GM21447 (cell line): ENCODE measurements at regions not wholly inside any gene's neighbourhood (a gene's known extent, or its start where the extent isn't known, plus 50 kb on each side); places are given as distances from the start of the nearest gene placed in this dataset.

Source experiments
- ATAC-seq: cut with Tn5 transposase; IDR thresholded peaks from one replicate; pipeline ENCODE4 v1.9.1; 2021; ENCODE audit not compliant: unreplicated experiment

DNA sequence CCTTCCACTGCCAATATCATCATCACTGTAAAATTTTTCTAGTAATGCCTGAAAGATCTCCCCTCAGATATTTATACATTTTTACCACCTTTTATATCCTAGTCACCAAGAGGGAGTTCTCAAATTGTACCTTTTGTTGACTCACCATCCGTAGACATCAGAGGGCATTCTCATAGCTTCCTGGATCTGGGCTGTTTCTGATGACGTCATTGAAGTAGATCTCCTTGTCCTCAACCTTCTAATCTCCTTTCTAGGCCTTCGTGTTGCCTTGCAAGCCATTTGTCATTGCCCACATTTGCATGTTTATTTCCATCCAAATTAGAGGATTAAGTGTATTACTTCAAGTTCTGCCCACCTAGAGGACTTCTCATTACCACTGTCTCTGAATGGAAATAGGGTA, 193.4 kb upstream of the NRXN1 start:
- ATAC-seq: no peak

DNA sequence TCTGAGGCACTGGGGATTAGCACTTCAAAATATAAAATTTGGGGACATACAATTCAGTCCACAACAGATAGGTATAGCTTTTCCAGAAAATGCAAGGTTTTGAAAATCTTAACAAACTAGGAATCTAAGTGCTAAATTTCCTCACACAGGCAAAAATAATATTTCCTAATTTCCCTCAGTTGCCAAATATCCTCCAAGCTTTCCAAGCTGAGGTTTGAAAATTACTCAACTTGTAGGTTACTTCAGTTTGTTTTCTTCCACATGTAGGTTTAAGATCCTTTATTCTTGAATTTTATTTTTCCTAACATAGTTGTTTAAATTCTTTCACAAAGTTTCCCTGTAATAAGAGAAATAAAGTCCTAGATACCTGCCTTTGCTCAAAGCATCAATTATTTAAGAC, 192.9 kb upstream of the NRXN1 start:
- ATAC-seq: no peak

DNA sequence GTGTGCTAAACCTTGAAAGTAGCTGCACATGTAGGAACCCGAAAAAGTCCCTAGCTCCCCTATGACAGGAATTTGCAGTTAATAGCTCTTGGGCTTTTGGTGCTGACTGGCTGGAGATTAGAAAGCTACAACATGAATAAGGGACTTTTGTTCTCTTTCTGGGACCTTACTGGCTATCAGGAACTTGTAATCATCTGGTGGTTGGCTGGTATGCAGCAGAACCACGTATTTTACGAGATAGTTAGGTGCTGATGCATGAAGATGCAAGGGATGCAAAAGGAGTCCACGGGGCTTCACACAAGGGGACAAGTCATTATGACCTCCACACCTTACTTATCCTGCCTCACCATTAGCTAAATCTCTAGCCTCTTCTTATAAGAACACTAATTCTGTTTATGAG, 190.2 kb upstream of the NRXN1 start:
- no peak for ATAC-seq

DNA sequence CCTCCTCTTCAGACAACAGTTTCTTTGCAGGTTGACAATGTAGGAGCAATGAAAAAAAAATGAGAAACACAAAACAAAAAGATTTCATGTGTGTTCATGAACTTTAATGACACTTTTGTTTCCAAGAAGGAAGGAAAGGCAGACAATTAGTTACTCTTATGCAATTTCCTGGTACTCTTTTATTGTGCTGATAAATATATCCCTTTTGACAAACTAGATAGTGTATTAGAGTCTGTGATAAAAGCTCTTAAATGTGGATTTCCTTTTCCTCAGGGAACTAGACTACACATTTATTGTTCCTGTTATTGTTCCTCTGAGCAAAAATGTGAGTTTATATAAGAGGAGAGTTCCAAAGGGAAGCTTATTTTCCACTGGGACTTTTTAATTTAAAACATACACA, 188.7 kb upstream of the NRXN1 start:
- no peak for ATAC-seq

DNA sequence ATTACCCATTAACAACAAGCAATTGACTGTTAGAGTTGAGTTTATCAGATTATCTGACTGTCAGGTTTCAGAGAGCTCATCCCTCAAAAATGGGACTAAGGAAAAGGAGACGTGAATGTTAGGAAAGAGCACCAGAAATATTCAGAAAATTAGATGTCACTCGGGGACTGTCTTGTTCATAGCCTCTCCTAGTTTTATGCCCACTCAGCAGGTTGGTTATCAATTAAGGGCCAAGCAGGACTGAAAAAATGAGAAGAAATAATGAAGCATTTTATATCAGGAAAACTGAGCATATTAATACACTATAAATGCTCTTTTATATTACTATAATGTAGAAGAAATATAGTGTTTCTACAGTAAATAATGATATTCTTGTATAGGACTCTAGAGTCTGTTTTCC, 188.1 kb upstream of the NRXN1 start:
- ATAC-seq: no peak

DNA sequence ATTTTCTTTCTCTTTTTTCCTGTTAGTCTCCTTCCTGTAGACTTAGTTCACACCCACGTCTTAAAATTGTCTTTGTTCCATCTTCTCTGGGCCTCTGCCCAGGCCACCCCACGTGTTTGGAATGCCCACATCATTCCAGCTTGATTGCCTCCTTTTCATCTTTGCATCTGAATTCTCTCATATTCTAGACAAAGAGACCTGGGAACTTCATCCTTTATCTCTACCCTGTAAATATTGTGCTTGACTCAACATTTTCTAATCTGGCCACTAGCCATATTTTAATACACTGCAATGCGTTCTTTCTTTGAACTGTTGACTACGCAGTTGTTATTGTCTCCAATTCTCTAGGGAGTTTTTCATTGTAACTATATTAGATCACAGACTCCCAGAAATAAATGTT, 187.5 kb upstream of the NRXN1 start:
- no peak for ATAC-seq

DNA sequence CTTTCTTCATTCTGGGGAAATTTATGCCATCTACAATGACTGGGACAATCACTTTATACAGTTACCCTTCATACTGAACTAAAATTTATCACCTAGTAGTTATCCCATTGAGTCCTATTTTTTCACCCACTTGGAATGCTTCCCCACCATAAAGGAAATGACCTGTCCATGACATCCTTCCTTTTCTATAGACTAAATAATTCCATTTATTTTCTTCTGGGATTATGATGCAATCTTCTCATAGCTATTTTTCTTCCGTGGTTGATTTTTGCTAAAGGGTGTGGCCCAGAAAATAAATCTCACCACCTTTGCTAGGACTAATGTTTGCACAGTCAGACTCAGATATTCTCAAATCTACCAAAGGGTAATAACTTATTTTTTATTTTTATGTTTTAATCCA, 186.1 kb upstream of the NRXN1 start:
- no peak for ATAC-seq

DNA sequence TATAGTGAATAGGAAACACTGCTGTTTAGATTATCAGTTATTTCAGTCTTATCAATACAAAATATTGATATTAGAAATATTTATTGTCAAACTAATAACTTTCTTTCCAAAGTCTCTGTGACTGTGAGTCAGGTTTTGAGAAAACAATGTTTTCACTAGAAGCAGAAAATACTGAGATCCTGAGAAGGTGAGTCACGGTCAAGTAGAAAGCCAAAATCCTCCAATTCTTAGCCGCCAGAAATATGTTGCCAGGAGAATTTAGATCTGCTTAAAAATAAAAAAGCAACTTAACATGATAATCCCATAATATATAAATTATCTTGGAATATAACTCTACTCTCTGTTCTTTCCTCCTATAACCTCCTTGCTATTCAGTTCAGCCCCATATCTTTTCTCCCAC, 181.9 kb upstream of the NRXN1 start:
- no peak for ATAC-seq

DNA sequence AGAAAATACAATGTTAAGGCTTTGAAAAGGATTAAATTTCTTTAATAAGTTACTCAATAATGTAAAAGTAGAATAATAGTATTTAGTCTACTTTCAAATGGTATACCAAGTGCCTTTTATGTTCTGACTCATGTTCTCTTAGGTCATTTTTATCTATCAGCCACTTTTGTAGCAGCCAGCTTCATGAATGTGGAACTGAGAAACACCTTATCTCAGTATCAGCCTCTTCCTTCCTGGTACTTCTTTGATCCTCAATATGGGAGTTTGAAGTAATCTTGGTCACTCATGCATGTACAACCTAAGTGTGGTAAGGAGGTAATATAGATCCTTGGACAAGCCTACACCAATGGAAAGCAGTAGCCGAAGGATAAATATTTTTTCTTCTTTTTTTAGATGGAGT, 180.4 kb upstream of the NRXN1 start:
- no peak for ATAC-seq

DNA sequence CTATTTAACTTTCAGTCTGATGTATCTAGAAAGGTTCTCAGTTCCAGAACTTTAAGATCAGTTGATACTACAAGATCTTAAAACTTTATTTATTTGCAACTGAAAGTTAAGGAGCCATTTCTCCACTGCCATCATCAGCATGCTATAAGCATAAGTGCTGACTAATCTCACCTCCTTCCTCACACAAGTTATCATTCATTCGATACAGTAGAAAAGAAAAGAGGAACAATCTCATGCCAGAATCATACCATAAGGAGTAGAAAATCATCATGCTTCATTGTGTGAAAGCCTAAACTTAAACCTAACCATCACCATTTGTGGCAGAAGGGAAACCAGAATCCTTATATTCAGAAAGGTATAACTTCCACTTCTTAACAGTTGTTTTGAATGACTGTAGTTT, 176.6 kb upstream of the NRXN1 start:
- no peak for ATAC-seq

DNA sequence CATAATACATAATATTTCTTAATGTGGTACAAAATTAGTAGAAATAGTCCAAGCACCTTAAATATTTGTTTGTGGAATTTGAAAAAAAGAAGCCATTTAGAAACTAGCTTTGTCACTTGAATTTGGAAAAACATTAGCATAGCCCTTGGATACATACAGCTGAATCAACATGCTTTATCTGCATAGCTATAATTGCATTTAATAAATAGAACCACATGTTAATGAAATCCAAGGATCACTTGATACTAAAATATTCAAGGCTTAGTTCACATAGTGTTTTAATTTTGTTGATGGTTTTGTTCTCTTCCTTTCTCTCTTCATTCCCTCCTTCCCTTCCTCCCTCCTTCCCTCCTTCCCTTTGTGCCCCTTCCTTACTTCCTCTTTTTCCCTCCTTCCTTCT, 169.4 kb upstream of the NRXN1 start:
- no peak for ATAC-seq

DNA sequence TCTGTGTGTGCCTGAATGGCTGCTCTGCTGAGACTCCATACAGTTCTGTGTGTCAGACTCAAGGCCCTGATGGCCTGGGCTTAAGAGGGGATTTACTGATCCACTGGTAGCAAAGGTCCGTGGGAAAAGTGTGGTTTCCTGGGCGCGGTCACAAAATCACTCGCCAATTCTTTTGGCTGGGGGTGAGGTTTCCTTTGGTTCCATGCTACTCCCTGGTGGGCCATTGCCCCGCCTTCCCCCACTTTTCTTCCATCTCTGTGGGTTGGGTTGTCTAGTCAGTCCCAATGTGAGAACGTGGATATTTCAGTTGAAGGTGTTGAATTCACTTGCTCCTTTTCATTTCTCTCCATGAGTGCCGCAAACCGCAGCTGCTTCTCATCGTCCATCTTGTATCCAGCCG, 162.7 kb upstream of the NRXN1 start:
- no peak for ATAC-seq

DNA sequence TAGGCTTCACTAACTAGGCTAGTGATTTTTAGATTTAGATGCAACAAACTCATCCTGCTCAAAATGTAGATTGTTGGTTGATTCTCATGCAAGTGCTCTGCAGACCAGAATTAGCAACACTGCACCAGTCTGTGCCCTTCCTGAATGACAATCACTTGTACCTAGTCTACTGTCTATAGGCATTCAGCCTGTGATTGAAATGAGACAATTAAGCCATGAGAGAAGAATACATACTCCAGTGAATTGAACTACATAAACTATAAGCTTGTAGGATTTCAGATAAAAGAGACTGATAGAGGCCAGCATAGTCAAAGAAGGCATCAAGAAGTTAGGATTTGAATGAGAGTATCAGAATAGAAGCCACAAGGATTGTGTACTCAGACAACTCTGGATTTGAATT, 138.3 kb upstream of the NRXN1 start:
- ATAC-seq: no peak

DNA sequence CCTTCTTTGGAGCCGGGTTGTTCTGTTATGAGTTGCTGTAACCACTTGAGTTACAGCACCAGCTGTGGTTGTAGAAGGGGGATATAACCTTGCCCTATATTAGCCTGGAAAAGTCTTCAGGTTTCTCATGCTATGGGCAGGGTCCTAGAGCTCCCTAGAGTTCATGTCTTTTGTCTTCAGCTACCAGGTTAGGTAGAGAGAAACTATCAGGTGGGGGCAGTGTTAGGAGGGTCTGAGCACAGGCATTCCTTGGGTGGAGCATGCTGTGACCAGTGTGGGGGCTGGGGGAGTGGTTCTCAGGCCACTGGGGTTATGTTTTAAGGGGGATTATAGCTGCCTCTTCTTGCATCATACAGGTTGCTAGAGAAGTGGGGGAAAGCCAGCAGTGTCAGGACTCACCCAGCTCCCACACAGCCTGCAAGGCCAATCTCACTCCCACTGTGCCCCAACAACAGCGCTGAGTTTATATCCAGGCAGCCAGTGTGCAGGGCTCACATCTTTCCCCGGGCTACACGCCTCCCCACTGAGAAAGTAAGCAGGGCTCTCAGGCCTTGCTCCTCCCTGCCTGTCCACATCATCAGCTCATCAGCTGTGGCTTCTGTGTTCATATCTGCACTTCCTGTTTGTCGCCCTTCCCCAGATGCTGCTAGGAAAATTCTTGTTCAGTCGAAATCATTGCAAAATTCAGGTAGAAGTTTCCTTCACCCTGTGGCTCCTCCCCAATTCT, 133.8 kb upstream of the NRXN1 start:
- no peak for ATAC-seq

DNA sequence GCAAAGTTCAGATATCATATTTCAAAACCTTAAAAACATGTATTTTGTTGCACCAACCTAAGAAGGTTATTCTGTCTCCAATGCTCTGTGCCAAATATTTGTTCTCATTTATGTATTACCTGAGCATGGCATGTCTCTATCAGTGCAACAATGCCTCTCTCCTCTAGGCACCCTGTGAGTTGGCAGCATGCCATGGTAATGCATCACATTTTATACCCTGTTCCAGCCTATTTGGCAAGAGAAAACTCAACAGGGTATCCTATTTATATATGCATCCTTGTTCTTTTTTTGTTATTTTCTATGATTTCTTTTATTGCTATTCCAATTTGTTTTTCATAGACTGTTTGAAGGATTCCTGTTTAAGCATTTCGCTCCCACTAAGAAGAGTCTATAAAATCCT, 126.3 kb upstream of the NRXN1 start:
- no peak for ATAC-seq

DNA sequence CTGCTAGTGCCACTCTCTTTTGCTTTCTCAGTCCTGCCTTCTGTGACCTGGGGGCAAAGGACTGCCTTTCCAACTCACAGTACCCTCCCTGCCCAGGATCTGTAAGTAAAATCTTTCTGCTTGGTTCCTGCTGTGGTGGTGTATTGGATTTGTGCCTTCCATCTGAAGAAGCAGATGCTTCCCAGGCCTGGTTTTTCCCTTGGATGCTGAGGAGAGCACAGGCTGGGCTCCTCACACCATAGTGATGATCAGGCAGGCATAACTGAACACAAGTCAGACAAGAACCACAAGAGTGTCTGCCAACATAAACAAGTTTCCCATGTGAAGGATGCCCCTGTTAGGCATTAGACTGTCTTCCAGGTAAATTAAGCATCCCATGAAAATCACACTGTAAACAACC, 121.3 kb upstream of the NRXN1 start:
- no peak for ATAC-seq

DNA sequence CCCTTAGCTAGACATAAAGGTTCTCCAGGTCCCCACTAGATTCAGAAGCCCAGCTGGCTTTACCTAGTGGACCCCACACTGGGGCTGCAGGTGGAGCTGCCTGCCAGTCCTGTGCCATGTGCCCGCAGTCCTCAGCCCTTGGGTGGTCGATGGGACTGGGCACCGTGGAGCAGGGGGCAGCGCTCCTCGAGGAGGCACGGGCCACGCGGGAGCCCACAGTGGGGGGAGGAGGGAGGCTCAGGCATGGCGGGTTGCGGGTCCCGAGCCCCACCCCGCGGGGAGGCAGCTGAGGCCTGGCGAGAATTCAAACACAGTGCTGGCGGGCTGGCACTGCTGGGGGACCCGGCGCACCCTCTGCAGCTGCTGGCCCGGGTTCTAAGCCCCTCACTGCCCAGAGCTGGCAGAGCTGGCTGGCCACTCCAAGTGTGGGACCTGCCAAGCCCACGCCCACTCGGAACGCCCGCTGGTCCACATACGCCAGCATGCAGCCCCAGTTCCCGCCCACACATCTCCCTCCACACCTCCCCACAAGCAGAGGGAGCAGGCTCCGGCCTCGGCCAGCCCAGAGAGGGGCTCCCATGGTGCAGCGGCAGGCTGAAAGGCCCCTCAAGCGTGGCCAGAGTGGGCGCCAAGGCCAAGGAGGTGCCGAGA, 119.7 kb upstream of the NRXN1 start:
- ATAC-seq: no peak

DNA sequence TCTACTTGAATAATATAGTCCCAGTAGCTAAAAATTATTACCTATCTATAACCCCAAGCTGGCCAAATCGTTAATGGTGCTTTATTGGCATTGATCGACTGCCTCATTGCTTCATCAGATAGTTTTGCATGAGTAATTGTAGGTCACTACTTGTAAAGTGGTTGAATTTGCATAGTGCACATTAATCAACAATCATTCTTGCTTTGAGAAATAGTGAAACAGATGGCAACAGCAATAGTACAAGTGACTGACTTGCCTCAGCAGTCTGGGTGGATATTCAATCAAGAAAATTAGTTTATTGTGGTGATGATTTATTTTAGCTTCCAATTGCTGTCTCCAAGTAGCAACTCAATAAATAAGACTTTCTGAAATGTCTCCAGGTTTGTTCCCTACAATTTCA, 117.8 kb upstream of the NRXN1 start:
- no peak for ATAC-seq

DNA sequence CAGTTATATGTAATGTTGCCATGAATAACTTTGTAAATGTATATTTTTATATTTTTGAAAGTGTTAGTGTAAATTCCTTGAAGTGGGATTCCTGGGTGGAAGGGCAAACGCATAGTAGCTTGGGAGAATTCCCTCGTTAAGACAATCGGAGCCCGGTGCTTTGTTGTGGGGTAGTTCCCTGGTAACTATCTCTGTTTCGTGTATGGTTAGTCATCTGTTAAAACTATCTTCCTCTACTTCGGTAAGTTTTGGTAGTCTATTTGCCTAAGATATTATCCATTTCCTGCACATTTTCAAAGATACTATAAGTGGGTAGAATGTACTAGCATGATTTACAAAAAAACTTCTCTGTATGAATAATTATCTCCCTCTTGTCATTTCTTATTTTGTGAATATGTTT, 113.8 kb upstream of the NRXN1 start:
- ATAC-seq: no peak

DNA sequence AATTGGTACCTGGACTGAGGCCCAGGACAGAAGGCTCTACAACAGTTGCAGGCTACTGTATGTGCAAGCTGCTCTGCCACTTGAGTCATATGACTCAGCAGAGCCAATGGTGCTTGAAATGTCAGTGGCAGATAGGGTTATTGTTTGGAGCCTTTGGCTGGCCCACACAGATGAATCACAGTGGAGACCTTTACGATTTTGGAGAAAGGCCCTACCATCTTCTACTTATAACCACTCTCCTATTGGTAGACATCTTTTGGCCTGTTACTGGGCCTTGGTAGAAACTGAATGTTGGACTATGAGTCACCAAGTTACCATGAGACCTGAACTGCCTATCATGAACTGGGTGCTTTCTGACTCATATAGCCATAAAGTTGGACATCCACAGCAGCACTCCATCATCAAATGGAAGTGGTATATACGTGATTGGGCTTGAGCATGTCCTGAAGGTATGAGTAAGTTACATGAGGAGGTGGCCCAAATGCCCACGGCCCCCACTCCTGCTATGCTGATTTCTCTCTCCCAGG, 88.9 kb upstream of the NRXN1 start:
- no peak for ATAC-seq

DNA sequence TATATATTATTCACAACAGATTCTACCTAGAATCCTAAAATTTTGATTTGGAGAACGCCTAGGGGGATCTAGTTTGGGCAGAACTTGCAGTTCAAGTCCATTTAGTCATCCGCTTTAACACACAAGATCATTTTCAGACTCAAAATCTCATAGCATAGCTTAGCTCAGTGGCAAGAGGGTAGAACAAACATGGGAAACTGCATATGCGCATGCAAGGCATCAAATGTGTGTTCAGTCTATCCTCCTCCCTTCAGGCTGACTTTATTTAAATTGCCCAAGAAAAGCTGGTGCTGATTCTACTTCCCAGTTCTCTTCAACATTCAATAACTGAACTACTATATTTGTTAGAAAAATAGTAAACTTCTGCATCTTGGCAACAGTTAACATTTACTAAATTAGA, 79.6 kb upstream of the NRXN1 start:
- ATAC-seq: no peak

DNA sequence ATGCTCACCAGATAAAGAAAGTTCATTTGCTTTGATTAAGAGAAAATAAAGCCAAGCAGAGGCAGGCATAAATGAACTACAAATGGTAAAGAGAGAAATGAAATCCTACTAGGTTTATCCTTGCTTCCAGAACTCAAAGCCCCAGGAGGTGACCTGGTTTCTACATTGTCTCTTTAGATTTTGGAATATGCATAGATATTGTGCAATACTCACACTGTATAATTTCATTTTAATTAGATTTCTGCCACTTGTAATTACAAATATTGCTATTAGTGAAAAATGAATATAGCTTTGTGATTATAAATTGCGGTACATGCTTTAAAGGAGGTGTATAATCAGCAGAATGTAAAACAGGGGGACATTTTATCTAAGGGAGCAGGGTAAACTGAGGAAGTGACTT, 76.9 kb upstream of the NRXN1 start:
- ATAC-seq: no peak

DNA sequence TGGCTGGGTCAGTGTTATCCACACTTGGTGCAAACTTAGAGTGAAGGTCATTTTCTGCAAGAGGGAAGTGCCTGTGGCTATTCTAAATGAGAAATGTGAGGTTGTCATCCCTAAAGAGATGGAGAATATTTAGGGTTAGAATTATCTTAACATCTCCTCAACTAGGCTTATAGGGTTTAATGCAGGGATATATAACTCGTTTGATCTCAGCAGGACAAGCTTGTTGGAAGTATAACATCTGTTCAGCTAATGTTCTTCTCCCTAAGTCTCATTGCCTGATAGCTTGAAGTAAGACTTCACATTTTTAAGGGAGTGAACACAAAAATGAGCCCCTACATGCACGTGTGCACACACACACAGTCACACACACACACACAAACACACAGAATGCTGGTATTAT, 75.9 kb upstream of the NRXN1 start:
- no peak for ATAC-seq
